Activated T-cell treated with anti-CD3 and anti-CD28 coated beads, Interleukin-2, amount 50 U/mL, for 1 hour (primary cell): ENCODE measurements at regions not wholly inside any gene's neighbourhood (a gene's known extent, or its start where the extent isn't known, plus 50 kb on each side); places are given as distances from the start of the nearest gene placed in this dataset.
"Not testable (repeated sequence)": the region's sequence is repeated elsewhere in the genome, so short reads cannot be mapped to it uniquely, and the experiment has no call there.

Experiments used
- DNase-seq: peaks from one replicate; pipeline ENCODE4 v3.0.0-alpha.2; 2020

DNA sequence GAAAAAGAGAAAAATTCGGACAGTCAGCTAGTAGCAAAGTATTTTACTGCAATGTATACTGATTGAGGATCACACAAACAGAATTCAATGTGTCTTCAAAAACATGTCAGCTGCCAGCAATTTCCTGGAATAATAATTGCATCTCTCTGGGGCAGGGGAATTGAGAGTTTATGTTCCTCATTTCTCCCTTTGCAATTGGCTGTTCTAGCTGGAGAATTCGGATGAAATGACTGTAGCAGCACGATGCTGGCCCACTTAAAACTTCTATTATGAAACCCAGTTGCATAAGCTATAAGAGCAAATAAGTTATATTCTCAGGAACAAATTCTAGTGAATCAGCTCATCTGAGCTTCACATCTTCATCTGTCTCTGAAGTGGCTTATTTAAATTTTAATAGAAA is 99.9 kb upstream of the CPEB2 start:
- DNase-seq = no peak

DNA sequence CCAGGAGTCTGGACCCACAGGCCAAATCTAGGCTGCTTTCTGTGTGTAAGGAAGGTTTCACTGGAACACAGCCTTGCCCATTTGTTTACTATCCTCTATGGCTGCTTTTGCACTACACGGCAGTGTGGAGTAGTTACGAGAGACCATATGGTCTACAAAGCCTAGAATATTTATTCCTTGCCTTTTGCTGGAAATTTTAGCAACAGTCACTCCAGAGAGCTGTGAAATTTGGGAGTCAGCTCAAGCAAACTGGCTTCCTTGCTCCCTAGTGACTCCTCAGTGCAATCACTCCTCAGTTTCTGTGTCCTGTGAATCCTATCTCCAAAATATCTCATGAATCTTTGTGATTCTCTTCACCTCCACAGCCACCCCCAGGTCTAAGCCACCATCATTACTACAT is 99.0 kb upstream of the CPEB2 start:
- no peak for DNase-seq

DNA sequence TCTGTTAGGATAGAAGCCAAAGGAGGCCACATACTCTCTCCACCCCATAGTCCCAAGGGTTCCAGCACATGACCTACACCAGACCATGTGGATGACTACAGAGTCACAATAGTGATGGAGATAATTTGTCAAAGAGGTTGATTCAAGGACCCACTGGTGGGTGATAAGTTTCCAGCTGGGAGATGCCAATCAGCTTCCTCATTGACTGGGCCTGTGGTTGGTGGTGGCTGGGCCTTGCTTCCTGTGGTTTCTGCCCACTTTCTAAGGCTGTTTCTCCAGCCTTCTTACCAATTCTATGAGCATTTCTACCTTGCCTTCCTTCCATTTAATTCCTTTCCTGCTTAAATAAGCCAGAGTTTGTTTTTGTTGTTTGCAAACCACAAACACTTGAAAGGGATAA is 95.5 kb upstream of the CPEB2 start:
- DNase-seq = no peak

DNA sequence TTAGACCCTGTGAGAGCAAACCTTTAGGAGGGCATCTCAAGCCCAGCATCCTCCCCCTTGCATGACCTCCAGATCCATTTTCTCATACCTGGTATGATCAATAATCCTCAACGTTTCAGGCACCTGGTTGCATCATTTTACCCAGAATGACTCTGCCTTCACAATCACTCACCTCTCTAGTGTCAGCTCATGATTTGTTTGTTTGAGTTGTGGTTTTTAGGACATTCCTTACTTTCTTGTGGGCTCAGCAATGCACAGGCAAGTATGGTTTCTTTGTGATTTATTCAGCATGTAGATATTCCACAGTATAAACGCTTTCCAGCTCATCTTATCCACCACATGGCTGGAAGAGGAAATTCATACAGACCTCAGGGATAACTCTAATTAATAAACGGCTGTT is 93.6 kb upstream of the CPEB2 start:
- DNase-seq = no peak

DNA sequence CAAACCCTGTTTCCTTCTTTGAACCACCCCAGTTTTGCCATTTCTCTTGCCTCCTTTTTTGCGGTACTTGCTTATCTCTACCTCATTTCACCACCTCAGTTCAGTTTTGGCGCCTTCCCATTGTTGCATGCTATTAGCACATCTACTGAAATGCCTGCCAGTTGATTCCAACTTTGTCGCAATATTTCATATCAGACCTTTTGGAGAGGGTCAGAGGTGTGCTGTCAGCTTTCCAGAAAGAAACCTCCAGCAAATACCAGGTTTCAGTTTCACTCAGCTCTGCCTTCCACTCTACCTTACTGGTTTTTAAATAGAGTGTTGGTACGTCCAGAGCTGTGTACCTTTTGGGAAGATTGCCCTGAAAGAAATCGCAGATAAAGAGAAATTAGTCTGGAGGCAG is 91.9 kb upstream of the CPEB2 start:
- DNase-seq = no peak

DNA sequence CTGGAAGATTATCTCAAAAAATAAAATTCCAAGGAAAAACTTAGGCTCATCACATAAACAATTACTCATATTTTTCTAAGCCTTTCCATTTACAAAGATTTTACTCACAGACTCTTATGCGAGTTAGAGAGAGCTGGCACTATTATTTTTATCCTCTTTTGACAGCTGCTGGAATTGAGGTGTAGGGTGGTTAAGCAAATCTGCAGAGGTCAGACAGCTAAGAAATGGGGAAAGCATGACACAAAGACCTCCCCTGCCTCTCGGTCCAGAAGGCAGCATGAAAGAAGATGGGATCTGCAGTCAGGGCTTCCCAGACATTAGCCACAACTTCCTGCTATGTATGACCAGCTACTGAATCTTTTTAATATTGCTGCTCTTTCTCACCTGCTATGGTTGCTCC is 89.9 kb upstream of the CPEB2 start:
- no peak for DNase-seq

DNA sequence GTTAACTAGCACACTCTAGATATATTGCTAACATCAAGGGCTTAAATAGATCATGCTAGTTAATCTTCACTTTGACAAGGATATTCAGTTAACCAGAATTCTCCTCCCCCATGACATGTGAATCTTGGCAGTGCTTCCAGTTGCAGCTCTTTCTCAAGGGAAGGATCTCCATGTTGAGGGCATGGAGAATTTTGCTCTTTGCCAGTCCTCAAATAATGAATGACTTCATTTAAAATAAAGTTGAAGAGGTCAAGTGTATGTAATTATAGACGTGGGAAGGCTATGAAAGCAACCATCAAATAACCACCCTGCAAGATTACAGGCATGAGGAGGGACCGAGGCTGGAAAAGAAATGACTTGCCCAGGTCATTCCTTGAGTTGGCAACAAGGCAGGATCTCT is 87.3 kb upstream of the CPEB2 start:
- DNase-seq = no peak

DNA sequence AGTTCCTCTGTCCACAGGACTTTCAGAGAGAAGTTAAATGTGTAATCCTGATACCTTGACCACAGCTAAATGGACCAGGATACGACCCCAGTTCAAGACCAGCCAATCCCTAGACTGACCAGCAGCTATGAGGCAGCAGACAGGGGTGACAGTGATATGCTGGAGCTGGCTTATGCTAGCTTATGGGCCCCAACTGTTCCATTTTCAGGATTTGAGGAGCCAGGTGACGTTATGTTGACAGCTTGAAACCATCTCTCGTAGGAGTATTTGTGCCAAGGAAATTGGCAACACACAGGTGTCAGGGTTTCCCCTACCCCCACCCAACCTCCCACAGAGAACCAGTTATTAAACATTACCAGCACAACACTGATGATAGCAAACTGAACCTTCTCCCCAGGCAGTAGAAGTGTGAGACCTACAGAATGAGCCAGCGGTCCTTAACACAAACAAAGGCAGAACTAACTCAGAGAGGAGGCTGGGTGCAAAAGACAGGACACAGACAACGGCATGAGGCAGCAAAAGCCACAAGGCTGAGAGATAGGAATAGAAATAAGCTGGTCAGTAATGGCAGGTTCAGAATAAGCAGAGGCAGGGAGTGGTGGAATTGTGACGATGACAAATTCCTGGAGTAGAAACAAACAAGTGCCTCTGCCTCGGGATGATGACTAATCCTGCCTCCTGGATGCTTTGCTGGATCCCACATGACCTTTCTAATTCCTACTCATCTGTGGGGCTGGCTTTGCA is 85.6 kb upstream of the CPEB2 start:
- DNase-seq = no peak

DNA sequence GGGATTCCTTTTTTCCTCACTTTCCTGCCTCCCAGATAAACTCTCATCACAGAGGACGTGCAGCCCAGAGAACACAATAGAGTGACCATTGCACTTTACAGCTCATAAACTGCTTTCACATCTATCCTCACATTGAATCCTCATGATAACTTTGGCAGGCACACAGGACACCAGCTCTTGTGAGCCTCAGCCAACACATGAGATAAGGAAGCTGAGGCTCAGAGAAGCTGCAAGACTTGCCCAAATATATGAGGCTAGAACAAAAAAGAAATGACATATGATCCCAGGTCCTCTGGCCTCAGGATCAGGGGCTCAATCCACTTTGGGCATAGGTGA is 85.0 kb upstream of the CPEB2 start:
- DNase-seq = no peak

DNA sequence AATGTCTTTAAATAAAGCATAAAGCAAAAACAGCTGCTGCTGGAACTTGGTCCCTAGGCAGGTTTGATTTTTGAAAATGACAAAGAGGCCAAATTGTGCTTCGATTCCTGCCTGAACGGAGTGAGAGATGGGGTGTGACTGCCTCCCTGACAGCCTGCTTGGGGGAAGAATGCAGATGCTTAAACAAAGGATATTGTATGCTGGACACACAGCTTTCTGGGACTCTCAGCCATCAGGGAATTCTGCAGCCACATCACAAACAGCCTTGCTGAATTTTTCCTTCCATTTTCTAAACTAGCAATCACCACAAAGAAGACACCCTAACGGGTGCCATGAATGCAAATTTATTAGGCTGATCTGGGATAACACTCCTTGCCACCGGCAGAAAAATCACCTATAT is 83.9 kb upstream of the CPEB2 start:
- no peak for DNase-seq

DNA sequence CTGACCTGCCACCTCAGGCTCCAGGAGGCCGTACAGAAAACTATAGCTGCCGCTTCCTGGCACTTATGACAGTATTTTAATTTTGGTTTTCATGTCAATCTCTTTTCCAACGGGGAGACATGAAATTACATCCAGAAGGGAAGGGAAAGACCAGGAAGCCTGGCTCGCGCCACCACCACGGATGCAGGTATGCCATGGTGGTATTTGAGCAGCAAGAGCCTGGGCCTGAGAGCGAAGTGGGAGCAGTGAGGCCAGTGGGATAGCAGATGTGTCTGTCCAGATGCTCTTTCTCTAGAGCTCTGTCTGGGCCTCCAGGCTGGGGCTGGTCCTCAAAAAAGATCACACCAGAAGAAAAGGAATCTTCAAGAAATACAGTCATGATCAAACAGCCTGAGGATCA is 82.5 kb upstream of the CPEB2 start:
- DNase-seq = no peak

DNA sequence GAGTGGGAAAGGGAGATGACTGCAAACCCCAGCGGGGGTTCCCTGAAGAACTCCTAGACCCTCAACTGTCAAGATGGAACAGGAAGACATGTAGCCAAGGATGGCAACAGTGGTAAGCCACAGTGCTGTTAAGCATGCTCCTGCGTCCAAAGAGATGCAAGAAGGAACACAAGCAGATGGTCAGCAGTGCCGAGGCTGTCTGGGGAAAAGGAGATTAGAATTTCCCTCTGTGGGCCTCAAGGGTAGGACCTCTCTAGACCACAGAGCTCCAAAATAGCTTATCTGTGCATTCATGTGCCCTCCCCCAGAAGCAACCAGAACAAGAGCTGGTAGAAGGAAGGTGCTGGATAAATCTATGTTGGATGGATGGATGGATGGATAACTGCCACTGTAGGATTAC is 82.0 kb upstream of the CPEB2 start:
- no peak for DNase-seq

DNA sequence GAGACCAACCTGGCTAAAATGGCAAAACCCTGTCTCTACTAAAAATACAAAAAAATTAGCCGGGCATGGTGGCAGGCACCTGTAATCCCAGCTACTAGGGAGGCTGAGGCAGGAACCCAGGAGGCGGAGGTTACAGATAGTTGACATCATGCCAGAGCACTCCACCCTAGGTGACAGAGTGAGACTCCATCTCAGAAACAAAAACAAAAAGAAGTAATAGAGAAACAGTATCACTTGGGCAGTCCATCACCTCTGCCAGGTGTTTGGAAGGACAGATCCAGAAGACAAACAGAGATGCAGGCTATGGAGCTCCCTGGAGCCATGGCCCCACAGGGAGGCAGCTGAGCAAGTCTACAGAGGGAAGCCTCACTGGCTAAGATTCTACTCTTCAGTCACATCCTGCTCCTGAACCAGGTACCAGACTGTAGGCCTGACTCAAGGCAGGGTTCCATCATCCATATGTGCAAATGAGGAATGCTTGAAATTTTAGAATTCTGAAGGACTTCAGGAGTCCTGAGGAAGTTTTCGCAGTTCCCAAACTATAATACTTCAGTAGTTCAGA is 81.4 kb upstream of the CPEB2 start:
- no peak for DNase-seq

DNA sequence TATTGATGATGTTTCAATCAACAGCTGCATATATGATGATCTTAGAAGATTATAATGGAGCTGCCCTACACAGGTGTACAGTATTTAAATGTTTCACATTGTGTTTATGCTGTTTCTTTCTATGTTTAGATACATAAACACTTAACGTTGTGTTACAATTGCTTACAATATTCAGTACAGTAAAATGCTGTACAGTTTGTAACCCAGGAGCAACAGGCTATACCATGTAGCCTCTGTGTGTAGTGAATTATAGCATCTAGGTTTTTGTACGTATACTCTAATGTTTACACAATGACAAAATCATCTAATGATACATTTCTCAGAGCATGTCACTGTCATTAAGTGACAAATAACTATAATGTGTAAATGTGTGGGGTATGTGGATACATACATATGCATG is 80.5 kb upstream of the CPEB2 start:
- not testable (repeated sequence) for DNase-seq

DNA sequence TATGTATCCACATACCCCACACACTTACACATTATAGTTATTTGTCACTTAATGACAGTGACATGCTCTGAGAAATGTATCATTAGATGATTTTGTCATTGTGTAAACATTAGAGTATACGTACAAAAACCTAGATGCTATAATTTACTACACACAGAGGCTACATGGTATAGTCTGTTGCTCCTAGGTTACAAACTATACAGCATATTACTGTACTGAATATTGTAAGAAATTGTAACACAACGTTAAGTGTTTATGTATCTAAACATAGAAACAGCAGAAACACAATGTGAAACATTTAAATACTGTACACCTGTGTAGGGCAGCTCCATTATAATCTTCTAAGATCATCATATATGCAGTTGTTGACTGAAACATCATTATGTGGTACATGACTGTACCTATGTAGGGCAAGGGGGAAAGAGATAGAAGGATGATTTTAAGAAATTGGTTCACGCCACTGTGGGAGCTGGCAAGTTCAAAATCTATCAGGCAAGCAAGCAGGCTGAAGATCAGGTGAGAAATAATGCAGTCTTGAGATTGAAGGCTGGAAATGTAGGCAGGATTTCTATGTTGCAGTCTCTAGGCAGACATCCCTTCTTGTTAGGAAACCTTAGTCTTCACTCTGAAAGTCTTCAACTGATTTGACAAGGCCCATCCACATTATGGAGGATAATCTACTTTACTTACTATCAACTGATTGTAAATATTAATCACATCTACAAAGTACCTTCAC is 78.0 kb upstream of the CPEB2 start:
- no peak for DNase-seq

DNA sequence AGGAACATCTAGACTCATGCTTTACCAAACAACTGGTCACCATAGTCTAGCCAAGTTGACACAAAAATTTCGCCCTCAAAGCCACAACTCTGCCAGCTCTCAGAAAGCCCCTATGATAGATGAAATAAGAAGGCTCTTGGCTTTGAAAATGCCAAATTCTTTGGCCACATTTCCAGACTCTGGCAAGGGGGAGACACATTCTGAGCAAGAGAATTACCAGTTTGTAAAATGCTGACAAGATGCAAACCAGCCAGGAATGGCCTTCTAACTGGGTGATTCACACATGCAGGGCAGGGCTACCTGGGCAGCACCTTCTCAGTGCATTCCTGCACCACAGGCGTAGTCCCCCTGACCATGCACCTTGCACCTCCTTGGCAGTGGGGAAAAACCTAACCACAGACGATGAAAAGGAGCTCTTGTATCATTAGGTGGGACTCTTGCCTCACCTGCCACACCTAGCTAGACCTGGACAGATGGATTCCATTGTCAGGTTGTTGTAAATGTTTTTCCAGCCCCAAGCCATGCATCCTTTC is 77.4 kb upstream of the CPEB2 start:
- no peak for DNase-seq

DNA sequence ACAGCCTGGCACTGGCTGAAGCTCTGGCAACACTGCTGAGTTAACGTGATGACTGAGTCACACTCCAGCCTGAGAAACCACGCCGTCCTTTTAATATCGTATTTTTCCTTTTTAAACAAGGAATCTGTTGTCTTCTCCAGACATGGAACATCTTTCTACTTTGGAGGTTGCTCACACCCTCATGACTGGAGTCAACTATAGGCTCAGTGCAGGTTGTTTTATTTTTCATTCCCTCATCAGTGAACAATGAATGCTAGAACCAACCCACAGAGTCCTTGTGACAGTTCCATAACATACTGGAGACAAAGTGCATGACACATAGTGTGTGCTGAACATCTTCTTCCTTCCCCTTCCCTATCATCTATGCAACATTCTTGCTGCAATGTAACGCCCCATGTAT is 76.8 kb upstream of the CPEB2 start:
- no peak for DNase-seq

DNA sequence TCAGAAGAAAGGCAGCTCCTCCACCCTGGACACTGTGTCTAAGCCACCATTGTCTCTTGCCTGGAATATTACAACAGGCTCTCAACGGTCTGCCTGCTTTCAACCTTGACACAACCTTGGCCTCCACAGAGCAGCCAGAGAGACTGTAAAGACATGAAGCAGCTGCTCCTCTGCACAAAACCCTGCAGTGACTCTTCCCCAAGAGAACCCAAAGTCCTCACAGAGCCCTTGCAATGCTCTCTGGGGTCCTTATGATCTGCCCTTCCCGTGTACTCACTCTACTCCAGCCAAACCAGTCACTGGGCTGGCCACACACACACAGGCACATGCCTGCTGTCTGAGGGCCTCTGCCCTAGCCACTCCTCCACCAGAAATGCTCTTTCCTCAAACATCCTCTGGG is 75.9 kb upstream of the CPEB2 start:
- no peak for DNase-seq

DNA sequence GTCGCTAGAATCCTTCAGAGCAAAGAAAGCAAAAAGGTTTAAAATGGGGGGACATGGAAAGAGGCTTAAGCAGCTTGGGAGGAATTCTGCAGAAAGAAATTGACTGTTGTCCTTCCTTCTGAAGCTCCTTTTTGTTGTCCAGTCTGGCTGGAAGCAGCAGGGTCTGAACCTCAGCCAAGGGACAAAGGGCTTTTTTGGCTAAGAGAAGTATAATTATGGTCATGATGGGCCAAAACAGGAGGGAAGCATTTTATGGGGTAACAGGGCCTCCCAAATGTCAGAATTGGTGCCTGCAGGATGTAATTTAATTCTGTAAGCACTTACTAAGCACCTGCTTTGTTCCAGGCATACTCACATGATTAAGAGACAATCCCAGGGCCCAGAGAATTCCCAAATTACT is 74.2 kb upstream of the CPEB2 start:
- no peak for DNase-seq

DNA sequence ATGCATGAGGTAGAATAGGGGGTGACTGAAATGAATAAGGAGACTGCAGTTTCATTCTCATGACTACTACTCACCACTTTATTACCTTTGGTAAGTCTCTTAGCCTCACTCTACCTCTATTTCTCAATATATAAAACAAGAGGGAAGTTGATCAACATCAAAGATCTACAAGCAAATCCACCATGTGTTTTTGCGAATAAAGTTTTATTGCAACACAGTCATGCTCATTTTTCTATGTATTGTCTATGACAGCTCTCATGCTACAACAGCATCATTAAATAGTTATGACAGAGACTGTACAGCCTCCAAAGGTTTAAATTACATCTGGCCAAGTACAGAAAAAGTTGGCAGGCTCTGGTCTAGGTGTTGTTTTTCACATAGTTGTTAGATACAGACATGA is 72.6 kb upstream of the CPEB2 start:
- no peak for DNase-seq

DNA sequence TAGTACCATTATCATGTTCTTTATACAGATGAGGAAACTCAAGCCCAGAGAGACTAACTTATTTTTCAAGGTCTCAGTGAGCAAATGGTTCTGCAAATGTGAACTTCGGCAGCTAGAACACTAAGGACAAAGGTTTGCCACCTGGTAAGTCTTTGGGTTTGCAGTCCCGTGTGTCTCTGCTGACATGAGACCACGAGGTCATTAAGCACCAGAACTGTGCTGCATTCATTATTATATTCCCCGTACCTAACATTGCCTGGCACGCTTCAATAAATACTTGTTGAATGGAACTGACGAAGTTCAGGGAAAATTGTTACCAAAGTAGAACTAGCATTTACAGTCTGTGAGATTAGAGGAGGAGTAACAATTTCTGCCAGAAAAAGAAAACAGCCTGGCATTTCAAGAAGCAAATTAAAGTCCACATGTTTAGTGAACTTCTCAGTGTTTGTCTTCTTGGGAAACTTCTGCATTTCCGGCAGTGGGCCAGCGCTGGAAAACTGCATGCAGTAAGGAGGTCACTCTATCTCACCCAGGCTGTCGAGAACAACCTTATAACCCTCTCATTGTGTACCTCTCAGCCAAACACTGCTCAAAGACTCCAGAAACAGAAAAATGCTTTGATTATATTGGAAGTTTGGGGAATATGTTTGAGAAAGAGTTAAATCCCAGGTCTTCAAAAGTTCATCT is 67.4 kb upstream of the CPEB2 start:
- DNase-seq = no peak

DNA sequence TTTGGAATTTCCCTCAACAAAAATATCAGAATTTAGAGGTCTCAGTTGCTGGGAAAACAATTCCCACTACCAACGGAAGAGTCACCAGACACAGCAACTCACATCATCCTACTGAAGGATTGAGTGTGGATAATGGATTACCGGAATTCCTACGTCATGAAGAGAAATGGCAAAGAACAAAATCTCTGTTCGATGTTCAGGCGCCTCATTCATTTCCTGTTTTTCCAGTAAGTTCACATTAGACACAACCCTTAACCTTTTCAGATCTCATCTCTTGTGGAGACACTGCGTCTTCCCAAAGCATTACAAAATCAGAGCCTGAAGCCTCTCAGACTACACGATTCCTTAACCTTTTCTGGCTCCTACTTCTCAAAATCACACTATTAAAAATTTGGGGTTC is 58.5 kb upstream of the CPEB2 start:
- no peak for DNase-seq

DNA sequence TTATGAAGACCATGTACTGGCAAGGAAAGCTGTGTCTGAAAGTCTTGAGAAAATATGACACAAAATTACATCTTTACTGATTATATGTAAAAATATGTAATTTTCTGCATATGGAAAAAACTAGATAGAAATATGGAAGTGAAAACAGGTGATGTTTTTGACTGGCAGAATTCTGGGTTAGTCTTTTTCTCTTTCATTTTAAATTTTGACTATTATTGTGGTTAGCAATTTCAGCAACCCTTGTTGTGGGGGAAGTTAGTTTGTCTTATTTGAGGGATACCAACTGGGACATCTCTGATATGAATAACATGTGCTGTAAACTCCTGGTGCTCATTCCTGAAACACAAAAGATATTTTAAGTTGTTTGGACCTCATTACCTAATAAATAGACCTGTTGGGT is 49.9 kb upstream of the CPEB2 start:
- no peak for DNase-seq
